Activated CD8-positive, alpha-beta memory T cell treated with anti-CD3 and anti-CD28 coated beads for 1 hour (primary cell): ENCODE measurements at regions not wholly inside any gene's neighbourhood (a gene's known extent, or its start where the extent isn't known, plus 50 kb on each side); places are given as distances from the start of the nearest gene placed in this dataset.
"Not testable (repeated sequence)": the region's sequence is repeated elsewhere in the genome, so short reads cannot be mapped to it uniquely, and the experiment has no call there.

Experiments used
- DNase-seq, 2 donors: peaks; one replicate each; pipeline ENCODE4 v3.0.0-alpha.2; 2020; ENCODE audit warnings: low read depth in 1 of 2; ENCODE audit errors: extremely low read depth in 1 of 2

GRCh38 chr6:21874372-21874771 lies 280.8 kb downstream of the SOX4 start:
- DNase-seq: no peak

GRCh38 chr6:21877037-21877436 lies 283.5 kb downstream of the SOX4 start:
- not testable (repeated sequence) for DNase-seq

GRCh38 chr6:21880249-21880648 lies 286.7 kb downstream of the SOX4 start:
- not testable (repeated sequence) for DNase-seq

GRCh38 chr6:21881969-21882465 lies 288.5 kb downstream of the SOX4 start:
- DNase-seq: no peak

GRCh38 chr6:21883595-21884328 lies 290.2 kb downstream of the SOX4 start:
- DNase-seq: no peak

GRCh38 chr6:21885111-21885510 lies 291.6 kb downstream of the SOX4 start:
- DNase-seq: no peak

GRCh38 chr6:21885532-21886114 lies 292.1 kb downstream of the SOX4 start:
- no peak for DNase-seq

- DNase-seq: no peak
These were observed 293.1 kb downstream of the SOX4 start for GRCh38 chr6:21886542-21887151.

GRCh38 chr6:21887231-21888185 lies 294.0 kb downstream of the SOX4 start:
- DNase-seq: no peak

- DNase-seq: no peak
These were observed 297.5 kb downstream of the SOX4 start for GRCh38 chr6:21891080-21891479.

- DNase-seq: no peak
These were observed 300.2 kb downstream of the SOX4 start for GRCh38 chr6:21893793-21894192.

GRCh38 chr6:21895555-21895954 lies 302.0 kb downstream of the SOX4 start:
- DNase-seq: no peak

GRCh38 chr6:21898107-21898796 lies 304.7 kb downstream of the SOX4 start:
- DNase-seq: no peak

- DNase-seq: no peak
These were observed 306.2 kb downstream of the SOX4 start for GRCh38 chr6:21899708-21900107.

- DNase-seq: no peak
These were observed 307.2 kb downstream of the SOX4 start for GRCh38 chr6:21900730-21901129.

- DNase-seq: no peak
These were observed 309.1 kb downstream of the SOX4 start for GRCh38 chr6:21902628-21903169.

GRCh38 chr6:21905531-21905930 lies 312.0 kb downstream of the SOX4 start:
- no peak for DNase-seq

- no peak for DNase-seq
These were observed 313.3 kb downstream of the SOX4 start for GRCh38 chr6:21906826-21907225.

GRCh38 chr6:21907291-21907690 lies 313.7 kb downstream of the SOX4 start:
- DNase-seq: no peak
